ENCODE measurements at regions not wholly inside any gene's neighbourhood (a gene's known extent, or its start where the extent isn't known, plus 50 kb on each side); places are given as distances from the start of the nearest gene placed in this dataset.

DNA sequence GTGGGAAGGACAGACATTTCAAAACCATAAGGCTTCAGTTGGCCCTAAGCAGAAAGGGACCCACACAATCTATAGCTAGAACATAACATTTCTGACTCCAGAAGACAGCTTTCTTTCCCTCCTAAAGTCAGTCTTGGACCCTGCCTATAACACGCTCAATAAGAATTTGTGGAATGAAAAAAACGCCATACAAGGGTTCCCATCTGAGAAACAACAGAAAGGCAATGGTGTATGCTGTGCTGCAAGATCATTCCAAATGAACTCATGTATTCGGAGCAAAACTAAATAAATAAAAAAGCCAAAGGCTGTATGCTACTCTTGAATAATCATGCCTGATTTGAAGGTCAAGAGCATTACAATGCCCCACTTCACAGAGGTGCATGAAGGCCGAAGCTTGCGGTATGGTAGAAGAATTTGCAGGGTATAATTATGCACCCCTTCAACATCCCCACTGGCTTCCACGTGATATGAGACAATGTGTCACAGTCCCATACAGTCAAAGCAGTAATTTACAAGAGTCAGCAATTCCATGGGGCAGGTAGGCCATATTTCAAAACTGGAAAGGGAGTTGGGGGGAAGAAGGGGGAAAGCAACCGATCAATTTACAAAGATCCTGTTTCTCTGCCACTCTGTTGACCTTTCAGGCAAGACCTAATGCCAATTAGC lies 61.4 kb upstream of the SLC14A2 start:
- H3K36me3 ChIP-seq (ENCODE audit: control insufficient read depth, insufficient read depth, low read length) = no peaks in the 10 kb centered on the region
- no peaks in the 10 kb centered on the region for H3K4me1 ChIP-seq (ENCODE audit: control insufficient read depth, insufficient read depth, low read length, poor library complexity, severe bottlenecking)
- no peak overlapping the region for H3K27ac ChIP-seq (ENCODE audit: low read depth, low read length, severe bottlenecking)
- WGBS, 2 experiments (ENCODE audit: insufficient coverage in 2 of 2) = 89 to 100% methylated on average over 2 to 3 of the region's 7 CpGs
- H3K9me3 ChIP-seq (ENCODE audit: control insufficient read depth, low read length) = no peaks in the 10 kb centered on the region
- no peak overlapping the region for H3K4me3 ChIP-seq (ENCODE audit: extremely low read depth, insufficient read depth, low read length, poor library complexity, severe bottlenecking)

DNA sequence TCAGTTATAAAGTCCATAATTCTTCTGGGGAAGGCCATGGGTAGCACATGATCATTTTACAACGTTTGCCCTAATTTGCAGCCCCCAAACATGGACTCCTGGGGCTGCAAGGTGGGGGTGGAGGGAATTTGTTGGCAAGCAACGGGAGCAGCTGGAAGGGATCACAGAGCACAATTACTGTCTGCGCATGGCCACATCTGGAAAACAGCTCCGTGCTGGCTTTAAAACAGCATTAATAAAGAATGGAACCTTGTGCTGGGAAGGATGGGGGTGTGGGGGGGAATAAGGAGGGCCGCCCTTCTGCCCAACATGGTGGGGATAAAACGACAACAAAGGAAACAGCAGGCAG lies 60.9 kb upstream of the SLC14A2 start:
- 83 to 86% methylated on average over 5 of the region's 6 CpGs for WGBS, 2 experiments (ENCODE audit: insufficient coverage in 2 of 2)
- H3K4me1 ChIP-seq (ENCODE audit: control insufficient read depth, insufficient read depth, low read length, poor library complexity, severe bottlenecking) = no peaks in the 10 kb centered on the region
- H3K9me3 ChIP-seq (ENCODE audit: control insufficient read depth, low read length) = no peaks in the 10 kb centered on the region
- H3K36me3 ChIP-seq (ENCODE audit: control insufficient read depth, insufficient read depth, low read length) = no peaks in the 10 kb centered on the region
- H3K4me3 ChIP-seq (ENCODE audit: extremely low read depth, insufficient read depth, low read length, poor library complexity, severe bottlenecking) = no peak overlapping the region
- no peak overlapping the region for H3K27ac ChIP-seq (ENCODE audit: low read depth, low read length, severe bottlenecking)

- H3K36me3 ChIP-seq (ENCODE audit: control insufficient read depth, insufficient read depth, low read length) = no peaks in the 10 kb centered on the region
- H3K4me3 ChIP-seq (ENCODE audit: extremely low read depth, insufficient read depth, low read length, poor library complexity, severe bottlenecking) = no peak overlapping the region
- H3K4me1 ChIP-seq (ENCODE audit: control insufficient read depth, insufficient read depth, low read length, poor library complexity, severe bottlenecking) = peaks cover 5% of the 10 kb centered on the region
- WGBS, 2 experiments (ENCODE audit: insufficient coverage in 2 of 2) = 83 to 100% methylated on average over 1 of the region's 2 CpGs
- no peak overlapping the region for H3K27ac ChIP-seq (ENCODE audit: low read depth, low read length, severe bottlenecking)
- H3K9me3 ChIP-seq (ENCODE audit: control insufficient read depth, low read length) = no peaks in the 10 kb centered on the region
These were observed 59.1 kb upstream of the SLC14A2 start for GRCh38 chr18:45556222-45556621.

DNA sequence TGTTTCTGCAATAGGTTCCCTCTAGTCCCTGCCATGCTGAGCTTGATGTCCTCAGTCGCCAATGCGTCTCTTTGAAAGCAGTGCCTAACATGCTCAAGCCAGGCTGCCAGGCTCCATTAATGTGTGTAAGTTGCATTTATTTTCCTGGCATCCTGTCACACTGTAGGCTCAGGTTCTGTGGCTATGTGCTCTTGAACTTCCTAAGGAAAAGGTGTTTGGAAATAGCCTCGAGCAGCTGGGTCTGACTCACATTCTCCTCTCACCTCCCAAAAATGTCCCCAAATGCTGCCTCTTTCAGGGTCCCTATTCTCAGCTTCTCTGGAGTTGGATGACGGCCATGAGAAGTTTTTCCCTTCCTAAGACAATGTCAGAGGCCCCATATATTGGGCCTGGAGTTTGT lies 58.0 kb upstream of the SLC14A2 start:
- Histone ChIP-seq H3K4me3 (ENCODE audit: extremely low read depth, insufficient read depth, low read length, poor library complexity, severe bottlenecking) (no peak overlapping the region), H3K4me1 (ENCODE audit: control insufficient read depth, insufficient read depth, low read length, poor library complexity, severe bottlenecking) (peaks cover 5% of the 10 kb centered on the region), H3K9me3 (ENCODE audit: control insufficient read depth, low read length) (no peaks in the 10 kb centered on the region), H3K27ac (ENCODE audit: low read depth, low read length, severe bottlenecking) (no peak overlapping the region), H3K36me3 (ENCODE audit: control insufficient read depth, insufficient read depth, low read length) (no peaks in the 10 kb centered on the region)
- 91 to 94% methylated on average over 3 of the region's 4 CpGs for WGBS, 2 experiments (ENCODE audit: insufficient coverage in 2 of 2)

GRCh38 chr18:45557779-45558178 lies 57.5 kb upstream of the SLC14A2 start:
- no peak overlapping the region for H3K4me3 ChIP-seq (ENCODE audit: extremely low read depth, insufficient read depth, low read length, poor library complexity, severe bottlenecking)
- peaks cover 5% of the 10 kb centered on the region for H3K4me1 ChIP-seq (ENCODE audit: control insufficient read depth, insufficient read depth, low read length, poor library complexity, severe bottlenecking)
- H3K9me3 ChIP-seq (ENCODE audit: control insufficient read depth, low read length) = no peaks in the 10 kb centered on the region
- no peaks in the 10 kb centered on the region for H3K36me3 ChIP-seq (ENCODE audit: control insufficient read depth, insufficient read depth, low read length)
- no peak overlapping the region for H3K27ac ChIP-seq (ENCODE audit: low read depth, low read length, severe bottlenecking)

DNA sequence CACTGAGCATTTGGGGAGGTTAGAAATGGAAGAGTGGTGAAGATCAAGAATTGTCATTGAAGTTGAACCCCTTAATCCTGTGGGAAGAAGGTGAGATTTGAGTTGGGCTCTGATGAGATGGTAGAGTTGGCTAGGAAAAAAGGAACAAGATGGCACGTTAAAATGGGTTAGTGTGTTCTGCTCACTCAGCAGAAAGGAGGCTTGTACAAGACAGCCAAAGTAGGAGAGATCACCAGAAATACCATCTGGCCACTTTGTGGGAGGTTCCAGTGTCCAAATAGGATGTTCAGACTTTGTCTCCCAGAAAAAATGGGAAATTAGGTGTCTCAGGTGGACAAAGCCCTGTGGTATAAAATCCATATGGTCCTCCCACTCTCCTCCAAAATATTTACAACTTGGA lies 56.0 kb upstream of the SLC14A2 start:
- Histone ChIP-seq H3K4me1 (ENCODE audit: control insufficient read depth, insufficient read depth, low read length, poor library complexity, severe bottlenecking) (peaks cover 5% of the 10 kb centered on the region), H3K27ac (ENCODE audit: low read depth, low read length, severe bottlenecking) (no peak overlapping the region), H3K4me3 (ENCODE audit: extremely low read depth, insufficient read depth, low read length, poor library complexity, severe bottlenecking) (no peak overlapping the region), H3K9me3 (ENCODE audit: control insufficient read depth, low read length) (no peaks in the 10 kb centered on the region), H3K36me3 (ENCODE audit: control insufficient read depth, insufficient read depth, low read length) (no peaks in the 10 kb centered on the region)
- WGBS, 2 experiments (ENCODE audit: insufficient coverage in 2 of 2) = 80 to 100% methylated on average over 1 of the region's 1 CpG

DNA sequence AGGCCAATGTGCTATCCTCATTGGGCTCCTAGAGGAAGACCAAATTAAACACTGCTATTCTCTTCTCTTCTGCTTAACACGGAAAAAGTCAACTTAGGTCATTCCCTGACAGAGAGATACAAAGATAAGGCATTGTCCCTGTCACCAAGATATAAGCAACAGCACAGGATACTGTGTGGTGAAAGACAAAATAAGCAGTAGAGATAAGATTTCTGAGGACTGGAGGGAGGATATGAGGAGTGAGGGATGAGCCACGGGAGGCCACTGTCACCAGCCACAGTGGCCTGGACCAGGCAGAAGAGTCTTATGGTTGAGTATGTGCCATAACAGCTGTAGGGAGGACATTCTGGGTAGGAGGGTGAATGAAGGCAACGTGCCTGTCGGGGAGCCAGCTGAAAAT lies 54.4 kb upstream of the SLC14A2 start:
- Histone ChIP-seq H3K4me1 (ENCODE audit: control insufficient read depth, insufficient read depth, low read length, poor library complexity, severe bottlenecking) (peaks cover 13% of the 10 kb centered on the region), H3K4me3 (ENCODE audit: extremely low read depth, insufficient read depth, low read length, poor library complexity, severe bottlenecking) (no peak overlapping the region), H3K27ac (ENCODE audit: low read depth, low read length, severe bottlenecking) (no peak overlapping the region), H3K36me3 (ENCODE audit: control insufficient read depth, insufficient read depth, low read length) (no peaks in the 10 kb centered on the region), H3K9me3 (ENCODE audit: control insufficient read depth, low read length) (no peaks in the 10 kb centered on the region)
- WGBS, 2 experiments (ENCODE audit: insufficient coverage in 2 of 2) = 91 to 94% methylated on average over 3 of the region's 4 CpGs

- no peaks in the 10 kb centered on the region for H3K9me3 ChIP-seq (ENCODE audit: control insufficient read depth, low read length)
- H3K36me3 ChIP-seq (ENCODE audit: control insufficient read depth, insufficient read depth, low read length) = no peaks in the 10 kb centered on the region
- no peak overlapping the region for H3K27ac ChIP-seq (ENCODE audit: low read depth, low read length, severe bottlenecking)
- WGBS, 2 experiments (ENCODE audit: insufficient coverage in 2 of 2) = 90 to 94% methylated on average over 5 to 7 of the region's 11 CpGs
- H3K4me1 ChIP-seq (ENCODE audit: control insufficient read depth, insufficient read depth, low read length, poor library complexity, severe bottlenecking) = peaks cover 27% of the 10 kb centered on the region
- no peak overlapping the region for H3K4me3 ChIP-seq (ENCODE audit: extremely low read depth, insufficient read depth, low read length, poor library complexity, severe bottlenecking)
These were observed 52.5 kb upstream of the SLC14A2 start for GRCh38 chr18:45562567-45563479.

- no peak overlapping the region for H3K4me3 ChIP-seq (ENCODE audit: extremely low read depth, insufficient read depth, low read length, poor library complexity, severe bottlenecking)
- no peaks in the 10 kb centered on the region for H3K36me3 ChIP-seq (ENCODE audit: control insufficient read depth, insufficient read depth, low read length)
- H3K27ac ChIP-seq (ENCODE audit: low read depth, low read length, severe bottlenecking) = no peak overlapping the region
- peaks cover 9% of the 10 kb centered on the region for H3K9me3 ChIP-seq (ENCODE audit: control insufficient read depth, low read length)
- 78 to 83% methylated on average over 17 to 18 of the region's 19 CpGs for WGBS, 2 experiments (ENCODE audit: insufficient coverage in 2 of 2)
- H3K4me1 ChIP-seq (ENCODE audit: control insufficient read depth, insufficient read depth, low read length, poor library complexity, severe bottlenecking) = peaks cover 27% of the 10 kb centered on the region
These were observed 49.9 kb upstream of the SLC14A2 start for GRCh38 chr18:45565280-45565970.
